ENCODE measurements at regions not wholly inside any gene's neighbourhood (a gene's known extent, or its start where the extent isn't known, plus 50 kb on each side); places are given as distances from the start of the nearest gene placed in this dataset.
A peak's percentile ranks its signal among the peaks of the same experiment; 100 is the strongest.

- FAIRE-seq = no peak
- TF ChIP-seq PAX5 (IDR thresholded peaks at IDR 0.05; ENCODE audit: insufficient read depth, low read length, severe bottlenecking) (no peak), POU2F2 (IDR thresholded peaks at IDR 0.05; ENCODE audit: low read depth, low read length) (no peak), TAF1 (IDR thresholded peaks at IDR 0.05; ENCODE audit: low read depth, low read length) (no peak), POLR2AphosphoS5 (IDR thresholded peaks at IDR 0.05; ENCODE audit: low read depth, low read length) (no peak), POLR2A (IDR thresholded peaks at IDR 0.05; ENCODE audit: low read depth, low read length) (no peak), SPI1 (IDR thresholded peaks at IDR 0.05; ENCODE audit: low read depth, low read length) (no peak)
- no peak for DNase-seq (ENCODE audit: insufficient read length, low spot score)
Observed at GRCh38 chr7:17501441-17502212, 203.2 kb downstream of the AHR start.

- DNase-seq (ENCODE audit: insufficient read length, low spot score) (no peak), FAIRE-seq (no peak)
- no peak for TF ChIP-seq SPI1 (IDR thresholded peaks at IDR 0.05; ENCODE audit: low read depth, low read length)
- no peak for TF ChIP-seq POLR2AphosphoS5 (IDR thresholded peaks at IDR 0.05; ENCODE audit: low read depth, low read length)
- TF ChIP-seq TAF1 (IDR thresholded peaks at IDR 0.05; ENCODE audit: low read depth, low read length) = no peak
- no peak for TF ChIP-seq POU2F2 (IDR thresholded peaks at IDR 0.05; ENCODE audit: low read depth, low read length)
- no peak for TF ChIP-seq POLR2A (IDR thresholded peaks at IDR 0.05; ENCODE audit: low read depth, low read length)
- no peak for TF ChIP-seq PAX5 (IDR thresholded peaks at IDR 0.05; ENCODE audit: insufficient read depth, low read length, severe bottlenecking)
Observed at GRCh38 chr7:17502213-17503060, 204.0 kb downstream of the AHR start.

DNA sequence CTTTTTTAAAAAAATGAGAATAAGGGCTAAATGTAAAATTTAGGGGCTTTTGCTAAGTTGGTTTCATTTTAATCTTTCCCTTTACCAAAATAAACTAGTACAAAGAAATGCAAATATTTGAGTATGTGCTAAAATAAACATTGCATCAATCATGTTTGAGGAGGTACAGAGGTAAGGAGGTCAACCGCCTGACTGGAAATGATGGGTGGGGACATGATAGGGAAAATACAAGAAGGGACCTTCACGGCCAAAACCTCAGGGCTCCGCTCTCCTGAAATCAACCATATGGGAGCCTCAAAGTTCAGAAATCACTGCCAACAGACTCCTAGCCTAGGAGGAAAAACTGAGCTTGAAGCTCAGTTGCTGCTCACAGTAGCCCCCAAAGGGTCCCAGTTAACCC, 207.6 kb downstream of the AHR start:
- no peak for FAIRE-seq
- TF ChIP-seq POLR2AphosphoS5 (IDR thresholded peaks at IDR 0.05; ENCODE audit: low read depth, low read length) (no peak), POU2F2 (IDR thresholded peaks at IDR 0.05; ENCODE audit: low read depth, low read length) (peak; percentile 48; the same call in 1 of the 2 replicates)
- no peak for DNase-seq (ENCODE audit: insufficient read length, low spot score)

- TF ChIP-seq POLR2A (IDR thresholded peaks at IDR 0.05; ENCODE audit: low read depth, low read length) (no peak), POLR2AphosphoS5 (IDR thresholded peaks at IDR 0.05; ENCODE audit: low read depth, low read length) (no peak), PAX5 (IDR thresholded peaks at IDR 0.05; ENCODE audit: insufficient read depth, low read length, severe bottlenecking) (no peak), TAF1 (IDR thresholded peaks at IDR 0.05; ENCODE audit: low read depth, low read length) (no peak), POU2F2 (IDR thresholded peaks at IDR 0.05; ENCODE audit: low read depth, low read length) (no peak), SPI1 (IDR thresholded peaks at IDR 0.05; ENCODE audit: low read depth, low read length) (no peak)
- FAIRE-seq = no peak
Observed at GRCh38 chr7:17506596-17506995, 208.1 kb downstream of the AHR start.

DNA sequence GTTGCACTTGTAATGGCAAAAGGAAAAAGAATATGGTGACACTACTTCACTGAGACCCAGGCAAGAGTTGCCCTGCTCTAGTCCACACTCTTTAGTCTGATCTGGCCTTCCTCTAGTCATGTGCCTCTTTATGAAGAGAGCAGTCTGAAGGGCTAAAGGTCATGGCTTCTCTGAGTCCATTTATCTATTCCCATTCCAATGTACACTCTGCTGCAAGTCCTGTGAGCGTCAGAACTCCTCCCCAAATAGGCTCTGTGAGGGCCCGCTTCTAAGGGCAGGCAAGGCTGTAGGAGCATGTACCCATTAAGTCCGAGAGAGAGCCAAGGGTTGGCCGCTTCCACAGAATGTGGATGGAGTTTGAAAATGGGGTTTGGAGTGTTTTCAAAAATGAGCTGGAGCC, 209.3 kb downstream of the AHR start:
- FAIRE-seq = no peak

More at GRCh38 chr7:17506596-17506995, 208.1 kb downstream of the AHR start:
- no peak for DNase-seq (ENCODE audit: insufficient read length, low spot score)

GRCh38 chr7:17512181-17512675, 213.8 kb downstream of the AHR start:
- no peak for TF ChIP-seq TAF1 (IDR thresholded peaks at IDR 0.05; ENCODE audit: low read depth, low read length)
- TF ChIP-seq POLR2AphosphoS5 (IDR thresholded peaks at IDR 0.05; ENCODE audit: low read depth, low read length) = no peak
- no peak for TF ChIP-seq PAX5 (IDR thresholded peaks at IDR 0.05; ENCODE audit: insufficient read depth, low read length, severe bottlenecking)
- TF ChIP-seq SPI1 (IDR thresholded peaks at IDR 0.05; ENCODE audit: low read depth, low read length) = no peak
- no peak for TF ChIP-seq POU2F2 (IDR thresholded peaks at IDR 0.05; ENCODE audit: low read depth, low read length)
- no peak for TF ChIP-seq POLR2A (IDR thresholded peaks at IDR 0.05; ENCODE audit: low read depth, low read length)
- FAIRE-seq = no peak
- DNase-seq (ENCODE audit: insufficient read length, low spot score) = no peak

More for the DNA sequence above, 209.3 kb downstream of the AHR start:
- DNase-seq (ENCODE audit: insufficient read length, low spot score) = no peak
- no peak for TF ChIP-seq TAF1 (IDR thresholded peaks at IDR 0.05; ENCODE audit: low read depth, low read length)
- no peak for TF ChIP-seq PAX5 (IDR thresholded peaks at IDR 0.05; ENCODE audit: insufficient read depth, low read length, severe bottlenecking)
- TF ChIP-seq POLR2AphosphoS5 (IDR thresholded peaks at IDR 0.05; ENCODE audit: low read depth, low read length) = no peak
- TF ChIP-seq POLR2A (IDR thresholded peaks at IDR 0.05; ENCODE audit: low read depth, low read length) = no peak
- TF ChIP-seq SPI1 (IDR thresholded peaks at IDR 0.05; ENCODE audit: low read depth, low read length) = no peak
- TF ChIP-seq POU2F2 (IDR thresholded peaks at IDR 0.05; ENCODE audit: low read depth, low read length) = no peak

DNA sequence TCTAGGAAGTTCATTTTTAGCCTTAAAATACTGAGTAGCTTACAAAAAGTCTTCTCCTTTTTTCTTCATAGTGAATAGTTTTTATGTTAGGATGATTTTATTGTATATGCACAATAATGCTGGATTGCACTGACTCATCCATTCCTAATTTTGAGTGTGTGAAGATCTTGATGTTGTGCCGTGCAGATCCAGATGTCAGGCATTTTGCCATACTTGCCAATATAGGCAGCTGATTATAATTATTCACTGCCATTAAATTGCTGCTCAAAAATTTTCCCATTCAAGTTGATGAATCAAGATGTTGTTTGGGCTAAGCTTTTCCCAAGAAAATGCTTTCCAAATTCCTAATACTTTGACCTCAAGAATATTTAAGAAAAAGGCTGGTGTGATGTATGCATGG, 218.3 kb downstream of the AHR start:
- TF ChIP-seq SPI1 (IDR thresholded peaks at IDR 0.05; ENCODE audit: low read depth, low read length) (no peak), PAX5 (IDR thresholded peaks at IDR 0.05; ENCODE audit: insufficient read depth, low read length, severe bottlenecking) (no peak)
- FAIRE-seq (no peak), DNase-seq (ENCODE audit: insufficient read length, low spot score) (no peak)

DNA sequence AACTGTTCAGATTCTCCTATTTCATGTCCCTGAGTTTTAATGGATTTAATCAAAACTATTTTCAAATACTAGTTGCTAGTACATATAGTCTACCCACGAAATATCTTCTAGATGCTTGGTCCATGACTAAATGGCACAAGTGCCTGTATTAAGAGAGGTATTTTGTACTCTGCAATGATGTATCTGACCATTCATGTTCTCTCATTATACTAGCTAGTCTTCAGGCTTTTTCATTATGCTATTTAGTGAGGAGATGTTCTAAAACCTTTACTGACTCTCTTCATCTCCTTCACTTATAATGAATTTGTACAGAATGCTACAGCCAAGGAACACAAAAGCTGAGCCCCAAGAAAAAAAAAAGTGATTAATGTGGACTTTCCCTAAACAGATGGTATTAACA, 222.5 kb downstream of the AHR start:
- no peak for TF ChIP-seq POU2F2 (IDR thresholded peaks at IDR 0.05; ENCODE audit: low read depth, low read length)
- FAIRE-seq (no peak), DNase-seq (ENCODE audit: insufficient read length, low spot score) (no peak)

GRCh38 chr7:17521437-17521836, 223.0 kb downstream of the AHR start:
- FAIRE-seq (no peak), DNase-seq (ENCODE audit: insufficient read length, low spot score) (no peak)
- no peak for TF ChIP-seq TAF1 (IDR thresholded peaks at IDR 0.05; ENCODE audit: low read depth, low read length)
- TF ChIP-seq SPI1 (IDR thresholded peaks at IDR 0.05; ENCODE audit: low read depth, low read length) = no peak
- no peak for TF ChIP-seq PAX5 (IDR thresholded peaks at IDR 0.05; ENCODE audit: insufficient read depth, low read length, severe bottlenecking)
